ENCODE measurements at regions not wholly inside any gene's neighbourhood (a gene's known extent, or its start where the extent isn't known, plus 50 kb on each side); places are given as distances from the start of the nearest gene placed in this dataset.

- no peak overlapping the region for H3K27ac ChIP-seq
- no peaks in the 10 kb centered on the region for H3K27me3 ChIP-seq
- DNase-seq (ENCODE audit: low spot score) = no peak
- no peaks in the 10 kb centered on the region for H3K9me3 ChIP-seq
- TF ChIP-seq CTCF (IDR thresholded peaks at IDR 0.05) = no peak
- no peaks in the 10 kb centered on the region for H3K36me3 ChIP-seq
- no peak overlapping the region for H3K4me3 ChIP-seq
- peaks cover 0 to 35% of the 10 kb centered on the region in 2 donors for H3K4me1 ChIP-seq
Observed at GRCh38 chr17:77361986-77362620, 221.3 kb downstream of the SEC14L1 start.

- Histone ChIP-seq H3K36me3 (no peaks in the 10 kb centered on the region), H3K27ac (peak overlapping the region; percentile 56 to 73), H3K4me1 (peaks cover 0 to 35% of the 10 kb centered on the region in 2 donors), H3K27me3 (no peaks in the 10 kb centered on the region), H3K4me3 (no peak overlapping the region), H3K9me3 (no peaks in the 10 kb centered on the region)
- DNase-seq (ENCODE audit: low spot score) = no peak
- TF ChIP-seq CTCF (IDR thresholded peaks at IDR 0.05) = no peak
Observed at GRCh38 chr17:77363821-77364361, 223.1 kb downstream of the SEC14L1 start.

- DNase-seq (ENCODE audit: low spot score) = no peak
Observed at GRCh38 chr17:77364381-77364911, 223.7 kb downstream of the SEC14L1 start.

GRCh38 chr17:77364941-77365583 lies 224.3 kb downstream of the SEC14L1 start:
- no peaks in the 10 kb centered on the region for H3K9me3 ChIP-seq
- no peaks in the 10 kb centered on the region for H3K27me3 ChIP-seq
- H3K27ac ChIP-seq = peak overlapping the region; percentile 64 to 73
- TF ChIP-seq CTCF (IDR thresholded peaks at IDR 0.05) = no peak
- no peak for DNase-seq (ENCODE audit: low spot score)
- peaks cover 0 to 36% of the 10 kb centered on the region in 2 donors for H3K4me1 ChIP-seq
- no peak overlapping the region for H3K4me3 ChIP-seq
- no peaks in the 10 kb centered on the region for H3K36me3 ChIP-seq

More at GRCh38 chr17:77364381-77364911, 223.7 kb downstream of the SEC14L1 start:
- peak overlapping the region; percentile 64 to 73 for H3K27ac ChIP-seq
- no peaks in the 10 kb centered on the region for H3K9me3 ChIP-seq
- TF ChIP-seq CTCF (IDR thresholded peaks at IDR 0.05) = no peak
- no peaks in the 10 kb centered on the region for H3K36me3 ChIP-seq
- H3K27me3 ChIP-seq = no peaks in the 10 kb centered on the region
- H3K4me3 ChIP-seq = no peak overlapping the region
- peaks cover 0 to 35% of the 10 kb centered on the region in 2 donors for H3K4me1 ChIP-seq

GRCh38 chr17:77365584-77366186 lies 224.9 kb downstream of the SEC14L1 start:
- H3K36me3 ChIP-seq = no peaks in the 10 kb centered on the region
- H3K27me3 ChIP-seq = no peaks in the 10 kb centered on the region
- peak; percentile 84 for DNase-seq (ENCODE audit: low spot score)
- no peak for TF ChIP-seq CTCF (IDR thresholded peaks at IDR 0.05)
- H3K4me1 ChIP-seq = peaks cover 0 to 42% of the 10 kb centered on the region in 2 donors
- H3K9me3 ChIP-seq = no peaks in the 10 kb centered on the region
- peak overlapping the region; percentile 64 to 73 for H3K27ac ChIP-seq
- H3K4me3 ChIP-seq = no peak overlapping the region

Measured in right atrium auricular region (tissue), 2 donors.